Cardiac fibroblast (primary cell): ENCODE measurements at regions not wholly inside any gene's neighbourhood (a gene's known extent, or its start where the extent isn't known, plus 50 kb on each side); places are given as distances from the start of the nearest gene placed in this dataset.
"Not testable (repeated sequence)": the region's sequence is repeated elsewhere in the genome, so short reads cannot be mapped to it uniquely, and the experiment has no call there.

ENCODE experiments used
- DNase-seq, 2 donors: peaks; one replicate each; pipeline versions ENCODE4 v3.0.0 to v3.0.0-alpha.2; 2010; ENCODE audit warnings: low read depth in 2 of 2
- H3K4me3 ChIP-seq, 2 donors: replicated peaks in 1 of 2; 1 replicate in 1 of 2; 2 replicates in 1 of 2; pipeline ENCODE4 v1.5.1; 2011; ENCODE audit warnings: low read depth in 2 of 2, low read length in 2 of 2, mild to moderate bottlenecking in 2 of 2, moderate library complexity in 1 of 2
- CTCF ChIP-seq: IDR thresholded peaks from one replicate; pipeline ENCODE4 v1.5.1; 2011; ENCODE audit warnings: low read depth, mild to moderate bottlenecking, low read length, inconsistent platforms

GRCh38 chr13:44637581-44637980 lies 61.5 kb upstream of the TSC22D1 start:
- DNase-seq = peak in 1 of 2 donors; percentile 33
- H3K4me3 ChIP-seq = no peak overlapping the region
- TF ChIP-seq CTCF = no peak

GRCh38 chr13:44629465-44630183 lies 53.5 kb upstream of the TSC22D1 start:
- DNase-seq = peak; percentile 43 to 87
- no peak for TF ChIP-seq CTCF
- H3K4me3 ChIP-seq = no peak overlapping the region

- not testable (repeated sequence) for H3K4me3 ChIP-seq, DNase-seq
Measured at GRCh38 chr13:44628826-44629225, 52.7 kb upstream of the TSC22D1 start.

- DNase-seq = no peak
- no peak overlapping the region for H3K4me3 ChIP-seq
- no peak for TF ChIP-seq CTCF
Measured at GRCh38 chr13:44627441-44627840, 51.3 kb upstream of the TSC22D1 start.

- no peak for DNase-seq
- TF ChIP-seq CTCF = no peak
- H3K4me3 ChIP-seq = no peak overlapping the region
Measured at GRCh38 chr13:44626176-44626575, 50.0 kb upstream of the TSC22D1 start.
